ENCODE measurements at regions not wholly inside any gene's neighbourhood (a gene's known extent, or its start where the extent isn't known, plus 50 kb on each side); places are given as distances from the start of the nearest gene placed in this dataset.

- TF ChIP-seq GABPA (IDR thresholded peaks at IDR 0.05; ENCODE audit: low read depth) (no peak), CTCF (IDR thresholded peaks at IDR 0.05; ENCODE audit: insufficient read depth, low read length) (no peak), REST (IDR thresholded peaks at IDR 0.05; ENCODE audit: insufficient replicate concordance, low read depth) (no peak)
These were observed 165.8 kb upstream of the ADCY1 start for GRCh38 chr7:45408409-45408737.
